Ascending aorta (tissue), 2 donors: ENCODE measurements at regions not wholly inside any gene's neighbourhood (a gene's known extent, or its start where the extent isn't known, plus 50 kb on each side); places are given as distances from the start of the nearest gene placed in this dataset.

Source experiments
- DNase-seq, 2 donors: peaks; one replicate each; pipeline ENCODE4 v3.0.0-alpha.2; 2019; ENCODE audit warnings: low spot score in 2 of 2
- H3K27ac ChIP-seq, 2 donors: fragments of 200-600 bp; sonication (generic); one replicate each; pipeline ENCODE4 v1.5.1; 2016 to 2017; ENCODE audit warnings: mild to moderate bottlenecking in 1 of 2
- H3K27me3 ChIP-seq: fragments of 200-600 bp; sonication (generic); one replicate; pipeline ENCODE4 v1.5.1; 2017
- H3K36me3 ChIP-seq, 2 donors: fragments of 200-600 bp; sonication (generic); one replicate each; pipeline ENCODE4 v1.5.1; 2016
- H3K4me1 ChIP-seq, 2 donors: fragments of 200-600 bp; sonication (generic); one replicate each; pipeline ENCODE4 v1.5.1; 2016 to 2017; ENCODE audit warnings: mild to moderate bottlenecking in 1 of 2
- H3K4me3 ChIP-seq, 2 donors: fragments of 200-600 bp; sonication (generic); one replicate each; pipeline ENCODE4 v1.5.1; 2016 to 2017; ENCODE audit warnings: mild to moderate bottlenecking in 1 of 2
- H3K9me3 ChIP-seq, 2 donors: fragments of 200-600 bp; sonication (generic); one replicate each; pipeline ENCODE4 v1.5.1; 2016
- CTCF ChIP-seq, 3 experiments: fragments of 200-600 bp in 2 of 3; fragments of 450-650 bp in 1 of 3; sonication (generic) in 2 of 3; IDR thresholded peaks; one replicate each; pipeline ENCODE4 v1.5.1; 2016 to 2019; ENCODE audit warnings: antibody characterized with exemption in 3 of 3, mild to moderate bottlenecking in 1 of 3, moderate library complexity in 1 of 3
- intact Hi-C: fragments of 100-400 bp; cut with DNase I; formaldehyde crosslinking; loops from one replicate; pipeline ENCODE4 v1.15.1; 2023

DNA sequence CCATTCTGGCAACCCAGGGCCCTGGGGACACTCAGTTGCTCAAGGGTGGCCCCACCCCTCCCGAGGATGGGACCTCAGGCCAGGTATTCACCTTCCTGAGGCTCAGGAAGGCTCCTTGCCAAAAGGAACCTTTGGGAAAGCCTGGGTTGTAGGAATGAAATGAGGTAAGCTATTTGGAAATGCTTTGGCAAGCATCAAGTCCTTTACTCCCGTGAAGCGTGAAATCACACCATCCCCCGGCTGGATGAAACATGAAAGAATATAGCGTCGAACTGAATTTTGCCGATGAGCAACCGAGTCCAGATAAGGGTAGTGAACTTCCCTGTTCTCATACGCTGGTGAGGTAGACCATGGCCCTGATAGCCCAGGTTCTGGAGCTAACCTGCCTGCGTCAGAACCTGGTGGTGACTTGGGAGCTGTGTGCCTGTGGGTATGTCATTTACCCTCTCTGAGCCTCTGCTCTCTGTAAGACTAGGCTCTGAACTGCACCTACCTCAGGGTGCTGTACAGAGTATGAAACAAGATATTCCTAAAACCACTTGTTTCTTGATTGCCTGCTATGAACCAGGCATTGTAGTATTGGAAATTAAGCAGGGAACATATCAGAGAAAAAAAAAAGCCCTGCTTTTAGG lies 105.3 kb upstream of the BOD1 start:
- Histone ChIP-seq H3K27ac (no peak overlapping the region), H3K9me3 (peaks cover 0 to 5% of the 10 kb centered on the region in 2 donors), H3K36me3 (no peaks in the 10 kb centered on the region), H3K4me1 (no peaks in the 10 kb centered on the region), H3K27me3 (no peaks in the 10 kb centered on the region), H3K4me3 (no peak overlapping the region)
- DNase-seq, result no peak
- intact Hi-C loops, result no loop called here
- TF ChIP-seq CTCF (IDR thresholded peaks at IDR 0.05), result no peak

DNA sequence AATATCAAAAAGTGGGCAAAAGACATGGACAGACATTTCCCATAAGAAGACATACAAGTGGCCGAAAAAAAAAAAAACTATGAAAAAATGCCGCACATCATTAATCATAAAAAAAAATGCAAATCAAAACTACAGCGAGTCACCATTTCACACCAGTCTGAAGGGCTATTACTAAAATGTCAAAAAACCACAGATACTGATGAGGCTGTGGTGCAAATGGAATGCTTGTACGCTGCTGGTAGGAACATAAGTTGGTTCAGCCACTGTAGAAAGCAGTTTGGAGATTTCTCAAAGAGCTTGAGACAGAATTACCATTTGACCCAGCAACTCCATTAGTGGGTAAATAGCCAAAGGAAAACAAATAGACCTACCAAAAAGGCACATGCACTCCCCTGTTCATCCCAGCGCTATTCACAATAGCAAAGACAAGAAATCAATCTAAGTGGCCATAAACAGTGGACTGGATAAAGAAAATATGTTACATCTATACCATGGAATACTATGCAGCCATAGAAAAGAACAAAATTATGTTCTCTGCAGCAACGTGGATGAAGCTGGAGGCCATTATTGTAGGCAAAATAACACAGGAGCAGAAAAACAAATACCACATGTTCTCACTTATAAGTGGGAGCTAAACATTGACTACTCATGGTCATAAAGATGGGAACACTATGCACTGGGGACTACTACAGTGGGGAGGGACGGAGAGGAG lies 110.6 kb upstream of the BOD1 start:
- H3K4me1 ChIP-seq, result no peaks in the 10 kb centered on the region
- H3K4me3 ChIP-seq, result no peak overlapping the region
- H3K36me3 ChIP-seq, result no peaks in the 10 kb centered on the region
- H3K27me3 ChIP-seq, result no peaks in the 10 kb centered on the region
- DNase-seq, result no peak
- no peak for TF ChIP-seq CTCF (IDR thresholded peaks at IDR 0.05)
- peaks cover 0 to 5% of the 10 kb centered on the region in 2 donors for H3K9me3 ChIP-seq
- intact Hi-C loops, result no loop called here
- no peak overlapping the region for H3K27ac ChIP-seq

GRCh38 chr5:173727839-173728778 lies 111.7 kb upstream of the BOD1 start:
- Histone ChIP-seq H3K27ac (no peak overlapping the region), H3K4me1 (no peaks in the 10 kb centered on the region), H3K36me3 (no peaks in the 10 kb centered on the region), H3K27me3 (no peaks in the 10 kb centered on the region), H3K4me3 (no peak overlapping the region), H3K9me3 (peaks cover 0 to 5% of the 10 kb centered on the region in 2 donors)
- TF ChIP-seq CTCF (IDR thresholded peaks at IDR 0.05), result no peak
- no peak for DNase-seq
- intact Hi-C loops, result no loop called here

- no peaks in the 10 kb centered on the region for H3K4me1 ChIP-seq
- no peak for DNase-seq
- no peaks in the 10 kb centered on the region for H3K36me3 ChIP-seq
- H3K27me3 ChIP-seq, result no peaks in the 10 kb centered on the region
- peaks cover 0 to 5% of the 10 kb centered on the region in 2 donors for H3K9me3 ChIP-seq
- intact Hi-C loops, result no loop called here
- TF ChIP-seq CTCF (IDR thresholded peaks at IDR 0.05), result no peak
- H3K27ac ChIP-seq, result no peak overlapping the region
- no peak overlapping the region for H3K4me3 ChIP-seq
These were observed 112.8 kb upstream of the BOD1 start for GRCh38 chr5:173729079-173729765.

GRCh38 chr5:173730632-173731298 lies 114.3 kb upstream of the BOD1 start:
- intact Hi-C loops, result no loop called here

More at GRCh38 chr5:173730632-173731298, 114.3 kb upstream of the BOD1 start:
- Histone ChIP-seq H3K27me3 (no peaks in the 10 kb centered on the region), H3K4me3 (no peak overlapping the region), H3K36me3 (no peaks in the 10 kb centered on the region), H3K4me1 (no peaks in the 10 kb centered on the region), H3K9me3 (peaks cover 0 to 4% of the 10 kb centered on the region in 2 donors), H3K27ac (no peak overlapping the region)
- DNase-seq, result no peak
- no peak for TF ChIP-seq CTCF (IDR thresholded peaks at IDR 0.05)
